Gastroesophageal sphincter (tissue), 4 donors: ENCODE measurements at regions not wholly inside any gene's neighbourhood (a gene's known extent, or its start where the extent isn't known, plus 50 kb on each side); places are given as distances from the start of the nearest gene placed in this dataset.

Source experiments
- ATAC-seq: fragments of 150-250 bp; one replicate; pipeline ENCODE4 v1.9.1; 2016; ENCODE audit warnings: mild to moderate bottlenecking, moderate library complexity
- H3K27ac ChIP-seq, 4 donors: fragments of 200-600 bp; sonication (generic) in 3 of 4; 1 replicate in 3 of 4; 2 replicates in 1 of 4; pipeline ENCODE4 v1.5.1; 2016 to 2019
- H3K27me3 ChIP-seq: fragments of 200-600 bp; sonication (generic); one replicate; pipeline ENCODE4 v1.5.1; 2019
- H3K36me3 ChIP-seq, 2 donors: fragments of 200-600 bp; sonication (generic); one replicate each; pipeline ENCODE4 v1.5.1; 2019; ENCODE audit warnings: control low read depth in 1 of 2
- H3K4me1 ChIP-seq, 3 donors: fragments of 200-600 bp; sonication (generic); 1 replicate in 2 of 3; 2 replicates in 1 of 3; pipeline ENCODE4 v1.5.1; 2016 to 2019; ENCODE audit warnings: control low read depth in 2 of 3
- H3K4me3 ChIP-seq, 2 donors: fragments of 200-600 bp; sonication (generic); one replicate each; pipeline ENCODE4 v1.5.1; 2019; ENCODE audit warnings: mild to moderate bottlenecking in 1 of 2, moderate library complexity in 1 of 2
- H3K9me3 ChIP-seq, 3 donors: fragments of 200-600 bp; sonication (generic); one replicate each; pipeline ENCODE4 v1.5.1; 2017 to 2019; ENCODE audit warnings: control low read depth in 2 of 3
- EP300 ChIP-seq: sonication (generic); formaldehyde crosslinking; IDR thresholded peaks from one replicate; pipeline ENCODE4 v1.6.1; 2017; ENCODE audit warnings: antibody characterized with exemption, mild to moderate bottlenecking
- POLR2A ChIP-seq, 2 donors: fragments of 450-650 bp; IDR thresholded peaks; one replicate each; pipeline ENCODE4 v1.6.1; 2017; ENCODE audit warnings: antibody characterized with exemption in 2 of 2, mild to moderate bottlenecking in 2 of 2, moderate library complexity in 1 of 2
- POLR2AphosphoS5 ChIP-seq: sonication (generic); formaldehyde crosslinking; IDR thresholded peaks from one replicate; pipeline ENCODE4 v1.6.1; 2017; ENCODE audit warnings: antibody characterized with exemption
- WGBS, 2 donors: methylation state at CpG; one replicate each; pipeline ENCODE4 v1.1.5; 2018; ENCODE audit warnings: low coverage in 1 of 2; 5-methylcytosine and 5-hydroxymethylcytosine counted together
- TF ChIP-seq, protein P1 (sequence below), 4 experiments: fragments of 200-600 bp in 2 of 4; fragments of 450-650 bp in 2 of 4; sonication (generic) in 1 of 4; IDR thresholded peaks; one replicate each; pipeline ENCODE4 v1.5.1; 2017 to 2019; ENCODE audit warnings: antibody characterized with exemption in 4 of 4, mild to moderate bottlenecking in 2 of 4, moderate library complexity in 2 of 4

DNA sequence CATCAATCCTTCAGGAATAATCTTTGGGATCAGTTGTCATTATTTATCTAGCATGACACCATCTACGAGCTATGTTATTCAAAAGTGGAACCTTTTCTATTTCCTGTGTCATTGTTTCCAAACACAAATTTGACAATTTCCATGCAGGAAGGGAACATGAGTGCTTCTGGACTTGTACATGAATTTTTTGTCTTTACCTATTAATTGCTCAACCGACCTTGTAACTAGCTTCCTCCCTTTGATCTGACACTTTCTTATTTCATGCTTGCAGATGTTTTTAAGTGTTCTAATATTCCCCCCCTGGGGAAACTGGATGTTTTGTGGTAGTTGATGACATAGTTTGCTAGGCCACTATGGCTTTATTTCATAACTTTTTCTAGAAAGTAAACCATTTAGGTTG, 139.4 kb downstream of the BMP2 start:
- WGBS, 2 donors = 43 to 47% methylated on average over 2 of the region's 2 CpGs
- ATAC-seq = no peak
- H3K4me3 ChIP-seq = no peak overlapping the region
- no peaks in the 10 kb centered on the region for H3K4me1 ChIP-seq
- no peaks in the 10 kb centered on the region for H3K27me3 ChIP-seq
- no peak overlapping the region for H3K27ac ChIP-seq
- no peaks in the 10 kb centered on the region for H3K36me3 ChIP-seq
- no peaks in the 10 kb centered on the region for H3K9me3 ChIP-seq
- TF ChIP-seq POLR2A (IDR thresholded peaks at IDR 0.05) (no peak), POLR2AphosphoS5 (no peak), EP300 (no peak)
- TF ChIP-seq, protein P1, sequence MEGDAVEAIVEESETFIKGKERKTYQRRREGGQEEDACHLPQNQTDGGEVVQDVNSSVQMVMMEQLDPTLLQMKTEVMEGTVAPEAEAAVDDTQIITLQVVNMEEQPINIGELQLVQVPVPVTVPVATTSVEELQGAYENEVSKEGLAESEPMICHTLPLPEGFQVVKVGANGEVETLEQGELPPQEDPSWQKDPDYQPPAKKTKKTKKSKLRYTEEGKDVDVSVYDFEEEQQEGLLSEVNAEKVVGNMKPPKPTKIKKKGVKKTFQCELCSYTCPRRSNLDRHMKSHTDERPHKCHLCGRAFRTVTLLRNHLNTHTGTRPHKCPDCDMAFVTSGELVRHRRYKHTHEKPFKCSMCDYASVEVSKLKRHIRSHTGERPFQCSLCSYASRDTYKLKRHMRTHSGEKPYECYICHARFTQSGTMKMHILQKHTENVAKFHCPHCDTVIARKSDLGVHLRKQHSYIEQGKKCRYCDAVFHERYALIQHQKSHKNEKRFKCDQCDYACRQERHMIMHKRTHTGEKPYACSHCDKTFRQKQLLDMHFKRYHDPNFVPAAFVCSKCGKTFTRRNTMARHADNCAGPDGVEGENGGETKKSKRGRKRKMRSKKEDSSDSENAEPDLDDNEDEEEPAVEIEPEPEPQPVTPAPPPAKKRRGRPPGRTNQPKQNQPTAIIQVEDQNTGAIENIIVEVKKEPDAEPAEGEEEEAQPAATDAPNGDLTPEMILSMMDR (IDR thresholded peaks at IDR 0.05) = no peak

DNA sequence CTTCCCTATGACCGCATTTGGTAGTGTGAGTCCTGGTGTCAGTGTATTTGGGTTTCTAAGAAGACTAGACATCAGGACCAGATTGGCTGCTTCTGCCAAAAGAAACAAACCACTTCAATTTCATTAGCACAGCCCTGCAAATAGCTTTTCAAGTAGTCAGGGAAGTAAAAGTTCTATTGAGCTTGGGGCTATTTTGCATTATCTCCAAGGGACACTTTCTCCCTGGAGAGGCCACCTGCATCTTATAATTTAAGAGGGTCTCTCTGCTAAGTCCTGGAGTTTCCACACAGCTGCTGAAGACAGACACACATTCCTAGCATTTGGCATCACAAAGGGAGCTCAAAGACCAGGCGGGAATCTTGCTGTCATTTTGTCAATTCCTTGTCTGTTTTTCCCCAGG, 141.2 kb downstream of the BMP2 start:
- Histone ChIP-seq H3K9me3 (no peaks in the 10 kb centered on the region), H3K4me1 (no peaks in the 10 kb centered on the region), H3K4me3 (no peak overlapping the region), H3K36me3 (no peaks in the 10 kb centered on the region), H3K27me3 (no peaks in the 10 kb centered on the region), H3K27ac (no peak overlapping the region)
- WGBS, 2 donors = 87 to 88% methylated on average over 2 of the region's 2 CpGs
- TF ChIP-seq, protein P1 (IDR thresholded peaks at IDR 0.05) = no peak
- TF ChIP-seq POLR2A (IDR thresholded peaks at IDR 0.05) (no peak), EP300 (no peak), POLR2AphosphoS5 (no peak)
- ATAC-seq = no peak

DNA sequence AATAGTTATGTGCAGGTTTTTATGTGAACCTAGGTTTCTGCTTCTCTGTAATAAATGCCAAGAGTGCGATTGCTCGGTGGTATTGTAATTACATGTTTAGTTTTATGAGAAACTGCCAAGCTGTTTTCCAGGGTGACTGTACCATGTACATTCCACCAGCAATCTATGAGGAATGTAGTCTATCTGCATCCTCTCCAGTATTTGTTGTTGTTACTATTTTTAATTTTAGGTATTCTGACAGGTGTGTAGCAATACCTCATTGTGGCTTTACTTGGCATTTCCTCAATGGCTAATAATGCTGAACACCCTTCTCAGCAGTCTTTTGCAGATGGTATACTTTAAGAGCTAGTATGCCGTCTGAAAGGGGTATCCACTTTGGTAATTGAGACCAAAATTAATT, 142.1 kb downstream of the BMP2 start:
- ATAC-seq = no peak
- TF ChIP-seq POLR2A (IDR thresholded peaks at IDR 0.05) (no peak), EP300 (no peak), POLR2AphosphoS5 (no peak)
- TF ChIP-seq, protein P1 (IDR thresholded peaks at IDR 0.05) = no peak
- no peaks in the 10 kb centered on the region for H3K27me3 ChIP-seq

DNA sequence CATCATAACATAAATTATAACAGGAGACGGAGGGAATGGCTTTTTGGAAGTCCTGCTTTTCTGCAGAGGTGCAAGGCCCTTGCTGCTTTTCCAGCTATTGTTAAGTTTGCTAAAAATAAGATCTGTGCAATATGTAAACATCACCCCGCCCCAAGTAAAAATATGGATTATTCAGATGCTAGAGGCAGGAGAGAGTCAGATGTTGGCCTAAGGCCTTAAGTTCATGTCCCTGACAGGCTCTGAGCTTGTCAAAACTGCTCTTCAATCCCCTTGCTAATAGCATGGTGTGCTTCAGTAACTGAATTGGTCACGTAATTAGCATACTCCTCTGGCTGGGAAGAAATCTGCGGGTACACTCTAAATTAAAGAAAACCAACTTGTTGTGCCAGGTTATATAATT, 147.5 kb downstream of the BMP2 start:
- H3K27ac ChIP-seq = no peak overlapping the region
- no peaks in the 10 kb centered on the region for H3K4me1 ChIP-seq
- 79 to 87% methylated on average over 2 to 4 of the region's 4 CpGs for WGBS, 2 donors
- H3K27me3 ChIP-seq = no peaks in the 10 kb centered on the region
- ATAC-seq = no peak
- no peaks in the 10 kb centered on the region for H3K36me3 ChIP-seq
- H3K9me3 ChIP-seq = no peaks in the 10 kb centered on the region
- TF ChIP-seq, protein P1 (IDR thresholded peaks at IDR 0.05) = no peak
- TF ChIP-seq EP300 = no peak
- TF ChIP-seq POLR2AphosphoS5 = no peak
- no peak for TF ChIP-seq POLR2A (IDR thresholded peaks at IDR 0.05)
- no peak overlapping the region for H3K4me3 ChIP-seq

More for the DNA sequence above, 142.1 kb downstream of the BMP2 start:
- H3K9me3 ChIP-seq = no peaks in the 10 kb centered on the region
- no peaks in the 10 kb centered on the region for H3K36me3 ChIP-seq
- H3K4me1 ChIP-seq = no peaks in the 10 kb centered on the region
- WGBS, 2 donors = 82 to 94% methylated on average over 2 to 3 of the region's 3 CpGs
- H3K27ac ChIP-seq = no peak overlapping the region
- no peak overlapping the region for H3K4me3 ChIP-seq

DNA sequence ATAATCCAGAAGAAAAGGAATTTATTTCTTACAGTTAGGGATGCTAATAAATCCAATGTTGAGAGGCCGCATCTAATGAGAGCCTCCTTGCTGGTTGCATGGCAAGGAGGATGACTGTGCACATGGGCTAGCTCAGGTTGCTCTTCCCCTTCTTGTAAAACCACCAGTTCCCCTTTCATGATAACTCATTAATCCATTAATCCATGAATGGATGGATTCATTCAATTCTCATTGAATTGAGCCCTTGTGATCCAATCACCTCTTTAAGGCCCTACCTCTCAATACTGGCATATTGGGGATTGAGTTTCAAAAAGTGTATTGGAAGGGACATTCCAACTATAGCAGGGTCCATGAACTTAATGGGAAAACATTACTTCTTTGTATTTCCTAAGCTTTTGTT, 149.5 kb downstream of the BMP2 start:
- no peak overlapping the region for H3K27ac ChIP-seq
- no peak for ATAC-seq
- H3K27me3 ChIP-seq = no peaks in the 10 kb centered on the region
- H3K4me1 ChIP-seq = no peaks in the 10 kb centered on the region
- WGBS, 2 donors = 89 to 100% methylated on average over 1 of the region's 1 CpG
- no peak overlapping the region for H3K4me3 ChIP-seq
- H3K36me3 ChIP-seq = no peaks in the 10 kb centered on the region
- no peaks in the 10 kb centered on the region for H3K9me3 ChIP-seq
- TF ChIP-seq, protein P1 (IDR thresholded peaks at IDR 0.05) = no peak
- TF ChIP-seq POLR2AphosphoS5 = no peak
- no peak for TF ChIP-seq EP300
- TF ChIP-seq POLR2A (IDR thresholded peaks at IDR 0.05) = no peak
